Kidney (tissue), 13 donors: ENCODE measurements at regions not wholly inside any gene's neighbourhood (a gene's known extent, or its start where the extent isn't known, plus 50 kb on each side); places are given as distances from the start of the nearest gene placed in this dataset.

Experiments
- DNase-seq, 5 donors: peaks; one replicate each; pipeline ENCODE4 v3.0.0-alpha.2; 2013 to 2020
- FAIRE-seq: peaks from 2 replicates; lab custom pipeline; 2012; peaks lifted over from hg19 to GRCh38; lab: Jason Lieb, UNC
- H3K27ac ChIP-seq, 2 donors: one replicate each; pipeline ENCODE4 v1.7.0; 2013; ENCODE audit warnings: low read depth in 2 of 2, low read length in 2 of 2, inconsistent platforms in 1 of 2
- H3K27me3 ChIP-seq: one replicate; pipeline ENCODE4 v1.7.1; 2013; ENCODE audit warnings: low read length, inconsistent platforms; ENCODE audit not compliant: control insufficient read depth, insufficient read depth
- H3K36me3 ChIP-seq, 3 donors: one replicate each; pipeline versions ENCODE4 v1.7.0 to v1.7.1; 2013; ENCODE audit warnings: low read length in 3 of 3, control low read depth in 1 of 3, inconsistent platforms in 1 of 3; ENCODE audit not compliant: insufficient read depth in 3 of 3, control insufficient read depth in 2 of 3
- H3K4me1 ChIP-seq, 3 donors: one replicate each; pipeline versions ENCODE4 v1.7.0 to v1.7.1; 2013; ENCODE audit warnings: low read length in 3 of 3, inconsistent platforms in 1 of 3, low read depth in 1 of 3; ENCODE audit not compliant: control insufficient read depth in 2 of 3, insufficient read depth in 2 of 3
- H3K4me3 ChIP-seq, 3 donors: one replicate each; pipeline versions ENCODE4 v1.7.0 to v1.8.1; 2013; ENCODE audit warnings: low read length in 3 of 3, control low read depth in 1 of 3, inconsistent platforms in 1 of 3
- H3K9ac ChIP-seq, 3 donors: one replicate each; pipeline versions ENCODE4 v1.7.0 to v1.7.1; 2013; ENCODE audit warnings: low read length in 3 of 3, control low read depth in 1 of 3, inconsistent platforms in 1 of 3
- H3K9me3 ChIP-seq, 3 donors: one replicate each; pipeline versions ENCODE4 v1.7.0 to v1.7.1; 2013; ENCODE audit warnings: low read length in 3 of 3, control low read depth in 1 of 3, inconsistent platforms in 1 of 3; ENCODE audit not compliant: control insufficient read depth in 2 of 3, insufficient read depth in 1 of 3
- intact Hi-C: fragments of 100-400 bp; cut with DNase I; formaldehyde crosslinking; loops from one replicate; pipeline ENCODE4 v1.11.1; 2022
- TF ChIP-seq, protein P1 (sequence below): IDR thresholded peaks from 3 replicates; pipeline ENCODE4 v1.5.1; 2012; ENCODE audit warnings: mild to moderate bottlenecking, moderate library complexity, borderline replicate concordance; ENCODE audit not compliant: insufficient read depth; ENCODE audit errors: extremely low read depth
- donor health status: control.
- donor health status: control.
- donor health status: control.
- donor health status: control.
- donor health status: control.
- donor health status: DM: yes; HTN: yes; CAD: no.
- donor health status: Normal renal cell carcinoma (clear cell type).

- intact Hi-C loops, result no loop called here
- no peaks in the 10 kb centered on the region for H3K27me3 ChIP-seq
- no peaks in the 10 kb centered on the region for H3K4me1 ChIP-seq
- no peaks in the 10 kb centered on the region for H3K36me3 ChIP-seq
- FAIRE-seq, result no peak
- H3K9me3 ChIP-seq, result no peaks in the 10 kb centered on the region
- DNase-seq, result no peak
- no peak overlapping the region for H3K9ac ChIP-seq
- H3K4me3 ChIP-seq, result no peak overlapping the region
- no peak overlapping the region for H3K27ac ChIP-seq
- TF ChIP-seq, protein P1, sequence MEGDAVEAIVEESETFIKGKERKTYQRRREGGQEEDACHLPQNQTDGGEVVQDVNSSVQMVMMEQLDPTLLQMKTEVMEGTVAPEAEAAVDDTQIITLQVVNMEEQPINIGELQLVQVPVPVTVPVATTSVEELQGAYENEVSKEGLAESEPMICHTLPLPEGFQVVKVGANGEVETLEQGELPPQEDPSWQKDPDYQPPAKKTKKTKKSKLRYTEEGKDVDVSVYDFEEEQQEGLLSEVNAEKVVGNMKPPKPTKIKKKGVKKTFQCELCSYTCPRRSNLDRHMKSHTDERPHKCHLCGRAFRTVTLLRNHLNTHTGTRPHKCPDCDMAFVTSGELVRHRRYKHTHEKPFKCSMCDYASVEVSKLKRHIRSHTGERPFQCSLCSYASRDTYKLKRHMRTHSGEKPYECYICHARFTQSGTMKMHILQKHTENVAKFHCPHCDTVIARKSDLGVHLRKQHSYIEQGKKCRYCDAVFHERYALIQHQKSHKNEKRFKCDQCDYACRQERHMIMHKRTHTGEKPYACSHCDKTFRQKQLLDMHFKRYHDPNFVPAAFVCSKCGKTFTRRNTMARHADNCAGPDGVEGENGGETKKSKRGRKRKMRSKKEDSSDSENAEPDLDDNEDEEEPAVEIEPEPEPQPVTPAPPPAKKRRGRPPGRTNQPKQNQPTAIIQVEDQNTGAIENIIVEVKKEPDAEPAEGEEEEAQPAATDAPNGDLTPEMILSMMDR, result no peak
Measured at GRCh38 chr6:81863123-81863522, 110.6 kb upstream of the TENT5A start.

- no peak overlapping the region for H3K27ac ChIP-seq
- intact Hi-C loops, result no loop called here
- H3K9ac ChIP-seq, result no peak overlapping the region
- no peaks in the 10 kb centered on the region for H3K9me3 ChIP-seq
- no peaks in the 10 kb centered on the region for H3K4me1 ChIP-seq
- H3K27me3 ChIP-seq, result no peaks in the 10 kb centered on the region
- DNase-seq, result no peak
- FAIRE-seq, result no peak
- TF ChIP-seq, protein P1, result no peak
- H3K4me3 ChIP-seq, result no peak overlapping the region
- no peaks in the 10 kb centered on the region for H3K36me3 ChIP-seq
Measured at GRCh38 chr6:81861281-81861680, 108.8 kb upstream of the TENT5A start.

DNA sequence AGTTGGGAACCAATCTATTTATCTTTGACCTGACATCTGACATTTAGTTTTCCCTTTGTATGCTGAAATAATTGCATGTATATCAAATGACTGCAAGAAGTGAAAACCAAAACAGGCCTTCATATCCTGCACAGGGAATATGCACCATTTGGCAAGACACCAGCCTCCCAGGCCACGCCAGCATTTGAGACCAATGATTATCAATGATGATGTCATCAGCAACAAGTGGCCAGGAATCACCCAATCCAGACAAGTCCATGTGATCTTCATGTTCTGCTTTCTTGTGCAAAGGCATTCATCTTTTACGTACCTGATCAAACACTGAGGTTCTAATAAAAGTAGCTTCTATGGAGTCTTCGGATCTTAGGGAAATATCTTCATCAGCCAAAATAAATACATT is 107.4 kb upstream of the TENT5A start:
- no peak overlapping the region for H3K4me3 ChIP-seq
- DNase-seq (no peak), FAIRE-seq (no peak)
- H3K4me1 ChIP-seq, result no peaks in the 10 kb centered on the region
- H3K27me3 ChIP-seq, result no peaks in the 10 kb centered on the region
- intact Hi-C loops, result no loop called here
- no peak overlapping the region for H3K27ac ChIP-seq
- H3K9me3 ChIP-seq, result no peaks in the 10 kb centered on the region
- TF ChIP-seq, protein P1, result no peak
- no peaks in the 10 kb centered on the region for H3K36me3 ChIP-seq
- H3K9ac ChIP-seq, result no peak overlapping the region

GRCh38 chr6:81857812-81858211 is 105.3 kb upstream of the TENT5A start:
- Histone ChIP-seq H3K9ac (no peak overlapping the region), H3K27ac (no peak overlapping the region), H3K9me3 (no peaks in the 10 kb centered on the region), H3K36me3 (no peaks in the 10 kb centered on the region), H3K27me3 (no peaks in the 10 kb centered on the region), H3K4me3 (no peak overlapping the region), H3K4me1 (no peaks in the 10 kb centered on the region)
- intact Hi-C loops, result no loop called here
- TF ChIP-seq, protein P1, result no peak
- FAIRE-seq (no peak), DNase-seq (no peak)
